ENCODE measurements at regions not wholly inside any gene's neighbourhood (a gene's known extent, or its start where the extent isn't known, plus 50 kb on each side); places are given as distances from the start of the nearest gene placed in this dataset.

DNA sequence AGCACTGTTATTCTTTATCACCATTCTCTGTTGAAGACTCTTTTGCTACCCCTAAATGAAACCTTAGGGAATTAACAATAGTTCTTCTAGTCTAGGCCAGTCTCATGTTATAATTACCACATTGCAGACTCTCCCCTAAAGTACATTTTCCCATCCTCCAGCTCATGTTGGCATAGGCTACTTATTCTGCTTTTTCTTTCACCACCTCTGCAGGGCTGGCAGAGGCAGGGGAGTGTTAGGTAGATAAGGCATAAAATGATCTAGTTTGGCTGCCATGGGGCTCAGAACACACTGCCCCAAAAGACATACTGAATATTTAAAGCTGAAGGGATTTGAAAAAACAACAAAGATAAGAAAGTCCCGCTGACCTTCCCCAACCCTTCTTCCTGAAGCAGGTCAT, 82.7 kb upstream of the RFC3 start:
- Histone ChIP-seq H2BK5ac (ENCODE audit: low read depth, low read length, poor library complexity, severe bottlenecking) (no peak overlapping the region), H2BK20ac (ENCODE audit: low read depth, low read length) (no peak overlapping the region), H3K9me3 (ENCODE audit: control insufficient read depth, insufficient read depth, low read length) (no peaks in the 10 kb centered on the region), H3K4me1 (ENCODE audit: control insufficient read depth, insufficient read depth, low read length) (no peaks in the 10 kb centered on the region), H2AK9ac (replicated peaks; ENCODE audit: low read depth, low read length, poor library complexity) (no peak overlapping the region), H4K20me1 (ENCODE audit: insufficient read depth, low read length) (no peaks in the 10 kb centered on the region), H3K56ac (ENCODE audit: extremely low read depth, insufficient read depth, low read length) (no peak overlapping the region), H2BK120ac (ENCODE audit: low read depth, low read length) (no peak overlapping the region), H3K14ac (replicated peaks; ENCODE audit: low read depth, low read length) (no peak overlapping the region), H3K18ac (ENCODE audit: low read depth, low read length) (no peak overlapping the region), H4K91ac (ENCODE audit: insufficient read depth, low read depth, low read length) (no peak overlapping the region), H2AFZ (replicated peaks; ENCODE audit: low read length, poor library complexity) (no peak overlapping the region), H3K9ac (ENCODE audit: low read depth, low read length) (no peak overlapping the region), H3K27me3 (ENCODE audit: control insufficient read depth, insufficient read depth, low read length) (peaks cover 3% of the 10 kb centered on the region; the same call in 1 of the 2 replicates), H3K23ac (ENCODE audit: low read depth, low read length) (no peak overlapping the region), H3K27ac (ENCODE audit: insufficient read depth, low read length) (no peak overlapping the region), H3K4ac (ENCODE audit: low read depth, low read length) (no peak overlapping the region), H3K79me1 (ENCODE audit: low read depth in 1 of 2, low read length in 2 of 2) (no peaks in the 10 kb centered on the region), H3K9me1 (ENCODE audit: insufficient read depth, low read length) (no peaks in the 10 kb centered on the region), H2BK15ac (ENCODE audit: low read depth, low read length) (no peak overlapping the region), H3K4me3 (ENCODE audit: insufficient read depth, low read depth, low read length) (no peak overlapping the region), H2AK5ac (ENCODE audit: low read depth, low read length) (no peak overlapping the region), H3K4me2 (ENCODE audit: low read depth, low read length) (no peak overlapping the region), H3K36me3 (ENCODE audit: control insufficient read depth, insufficient read depth, low read length) (no peaks in the 10 kb centered on the region), H4K8ac (ENCODE audit: low read depth in 2 of 2, low read length in 2 of 2) (no peak overlapping the region), H4K5ac (ENCODE audit: low read depth, low read length) (no peak overlapping the region)
- dilution Hi-C loops (cut with HindIII; ENCODE audit: low sequenced_read_pairs, unreplicated experiment) (no loop called here), in situ Hi-C loops (cut with MboI; ENCODE audit: low sequenced_read_pairs) (no loop called here), intact Hi-C loops (cut with micrococcal nuclease) (no loop called here)
- BruUV-seq (replicated peaks), result no TSS peak
- ChIA-PET CTCF (no interaction called here), POLR2A (ENCODE audit: unreplicated experiment) (no interaction called here)
- WGBS, 2 experiments (ENCODE audit: extremely low coverage in 2 of 2, insufficient read length in 1 of 2), result no CpG with 5 or more reads among the region's 1 CpG
- ATAC-seq (ENCODE audit: low read depth) (no peak), DNase-seq (no peak)
- TF ChIP-seq FOS (IDR thresholded peaks at IDR 0.05; ENCODE audit: low read depth, low read length) (no peak), RCOR1 (IDR thresholded peaks at IDR 0.05; ENCODE audit: insufficient replicate concordance, low read length) (no peak), BHLHE40 (IDR thresholded peaks at IDR 0.05; ENCODE audit: low read depth, low read length) (no peak), POLR2A (IDR thresholded peaks at IDR 0.05; ENCODE audit: low read depth, low read length) (no peak), USF2 (IDR thresholded peaks at IDR 0.05; ENCODE audit: low read depth, low read length) (no peak), CHD1 (IDR thresholded peaks at IDR 0.05; ENCODE audit: low read depth, low read length) (no peak), MAFK (IDR thresholded peaks at IDR 0.05; ENCODE audit: low read depth, low read length) (no peak), RFX5 (IDR thresholded peaks at IDR 0.05; ENCODE audit: low read depth, low read length) (no peak), ELK1 (IDR thresholded peaks at IDR 0.05; ENCODE audit: borderline replicate concordance, low read depth, low read length) (no peak), RAD21 (IDR thresholded peaks at IDR 0.05; ENCODE audit: low read length) (no peak), SMC3 (IDR thresholded peaks at IDR 0.05; ENCODE audit: low read depth, low read length) (no peak)

Data from IMR-90 (cell line).